ENCODE measurements at regions not wholly inside any gene's neighbourhood (a gene's known extent, or its start where the extent isn't known, plus 50 kb on each side); places are given as distances from the start of the nearest gene placed in this dataset.

DNA sequence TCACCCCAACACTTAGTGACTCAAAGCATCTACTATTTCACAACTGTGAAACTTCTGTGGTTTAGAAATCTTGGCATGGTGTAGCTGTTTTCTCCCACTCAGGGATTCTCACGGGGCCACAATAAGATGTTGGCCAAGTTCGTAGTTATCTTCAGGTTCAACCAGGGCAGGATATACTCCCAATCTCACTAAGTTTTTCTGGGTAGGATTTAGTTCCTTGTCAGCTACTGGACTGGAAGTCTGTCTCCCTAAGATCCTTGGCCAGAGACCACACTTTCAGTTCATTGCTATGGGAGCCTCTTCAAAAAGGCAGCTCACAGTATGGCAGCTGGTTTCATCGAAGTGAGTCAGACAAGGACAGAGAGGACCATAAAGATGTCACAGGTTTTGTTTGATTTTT is 111.7 kb upstream of the PDHA2 start:
- H4K20me1 ChIP-seq (ENCODE audit: insufficient read depth): no peaks in the 10 kb centered on the region
- BruUV-seq (replicated peaks): no TSS peak
- H3F3A ChIP-seq (ENCODE audit: insufficient read depth, low read depth): no peaks in the 10 kb centered on the region
- intact Hi-C loops (cut with micrococcal nuclease; ENCODE audit: unreplicated experiment): no loop called here
- TF ChIP-seq, protein P1, sequence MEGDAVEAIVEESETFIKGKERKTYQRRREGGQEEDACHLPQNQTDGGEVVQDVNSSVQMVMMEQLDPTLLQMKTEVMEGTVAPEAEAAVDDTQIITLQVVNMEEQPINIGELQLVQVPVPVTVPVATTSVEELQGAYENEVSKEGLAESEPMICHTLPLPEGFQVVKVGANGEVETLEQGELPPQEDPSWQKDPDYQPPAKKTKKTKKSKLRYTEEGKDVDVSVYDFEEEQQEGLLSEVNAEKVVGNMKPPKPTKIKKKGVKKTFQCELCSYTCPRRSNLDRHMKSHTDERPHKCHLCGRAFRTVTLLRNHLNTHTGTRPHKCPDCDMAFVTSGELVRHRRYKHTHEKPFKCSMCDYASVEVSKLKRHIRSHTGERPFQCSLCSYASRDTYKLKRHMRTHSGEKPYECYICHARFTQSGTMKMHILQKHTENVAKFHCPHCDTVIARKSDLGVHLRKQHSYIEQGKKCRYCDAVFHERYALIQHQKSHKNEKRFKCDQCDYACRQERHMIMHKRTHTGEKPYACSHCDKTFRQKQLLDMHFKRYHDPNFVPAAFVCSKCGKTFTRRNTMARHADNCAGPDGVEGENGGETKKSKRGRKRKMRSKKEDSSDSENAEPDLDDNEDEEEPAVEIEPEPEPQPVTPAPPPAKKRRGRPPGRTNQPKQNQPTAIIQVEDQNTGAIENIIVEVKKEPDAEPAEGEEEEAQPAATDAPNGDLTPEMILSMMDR (conservative IDR thresholded peaks at IDR 0.05): no peak
- no peak for TF ChIP-seq EZH2 (IDR thresholded peaks at IDR 0.05; ENCODE audit: low read depth)
- H3K79me2 ChIP-seq (ENCODE audit: low read depth): no peaks in the 10 kb centered on the region
- no peaks in the 10 kb centered on the region for H3K36me3 ChIP-seq (ENCODE audit: low read depth)
- no peak for DNase-seq
- no peak overlapping the region for H3K27ac ChIP-seq
- CTCF ChIA-PET: no interaction called here
- no peak overlapping the region for H3K4me2 ChIP-seq
- H3K4me3 ChIP-seq: no peak overlapping the region
- POLR2A ChIA-PET (ENCODE audit: unreplicated experiment): no interaction called here
- no peaks in the 10 kb centered on the region for H3K9me2 ChIP-seq (ENCODE audit: insufficient read depth)
- no peaks in the 10 kb centered on the region for H3K4me1 ChIP-seq (replicated peaks; ENCODE audit: insufficient read depth)
- H2AFZ ChIP-seq: no peak overlapping the region
- H3K27me3 ChIP-seq (ENCODE audit: insufficient read depth, low read depth): no peaks in the 10 kb centered on the region
- no peaks in the 10 kb centered on the region for H3K9me3 ChIP-seq (ENCODE audit: insufficient read depth, low read depth)

DNA sequence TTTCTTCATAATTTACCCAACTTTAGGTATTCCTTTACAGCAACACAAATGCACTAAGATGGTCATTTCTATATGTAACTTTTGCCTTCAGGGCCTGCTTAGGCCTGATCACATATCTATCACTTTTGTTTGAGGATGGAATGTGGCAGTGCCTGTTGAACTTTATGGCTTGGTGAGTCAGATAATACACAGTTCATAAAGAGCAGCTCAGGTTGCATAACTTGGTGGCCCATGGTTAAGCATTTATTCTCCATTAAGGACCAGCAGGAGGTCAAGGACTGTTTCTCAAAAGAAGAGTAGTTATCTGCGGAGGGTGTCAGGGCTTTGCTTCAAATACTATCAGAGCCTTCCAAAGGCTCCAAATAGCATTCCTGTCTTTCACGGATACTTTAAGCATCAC is 124.1 kb upstream of the PDHA2 start:
- H4K20me1 ChIP-seq (ENCODE audit: insufficient read depth): no peaks in the 10 kb centered on the region
- intact Hi-C loops (cut with micrococcal nuclease; ENCODE audit: unreplicated experiment): no loop called here
- ChIA-PET POLR2A (ENCODE audit: unreplicated experiment) (no interaction called here), CTCF (no interaction called here)
- H3K4me2 ChIP-seq: peak overlapping the region; percentile 40; the same call in 1 of the 2 replicates
- H3K9me3 ChIP-seq (ENCODE audit: insufficient read depth, low read depth): no peaks in the 10 kb centered on the region
- H3K4me1 ChIP-seq (replicated peaks; ENCODE audit: insufficient read depth): peaks cover 19% of the 10 kb centered on the region; the same call in 1 of the 2 replicates
- H3K27ac ChIP-seq: 0 out of 2 replicates have a peak overlapping the region, but pooled peaks have one; percentile 6
- no peaks in the 10 kb centered on the region for H3K36me3 ChIP-seq (ENCODE audit: low read depth)
- H2AFZ ChIP-seq: no peak overlapping the region
- TF ChIP-seq, protein P1 (conservative IDR thresholded peaks at IDR 0.05): no peak
- TF ChIP-seq EZH2 (IDR thresholded peaks at IDR 0.05; ENCODE audit: low read depth): no peak
- H3K27me3 ChIP-seq (ENCODE audit: insufficient read depth, low read depth): no peaks in the 10 kb centered on the region
- H3K9me2 ChIP-seq (ENCODE audit: insufficient read depth): no peaks in the 10 kb centered on the region
- no TSS peak for BruUV-seq (replicated peaks)
- H3F3A ChIP-seq (ENCODE audit: insufficient read depth, low read depth): no peaks in the 10 kb centered on the region
- H3K4me3 ChIP-seq: no peak overlapping the region
- peak; percentile 29 to 76 for DNase-seq
- no peaks in the 10 kb centered on the region for H3K79me2 ChIP-seq (ENCODE audit: low read depth)

DNA sequence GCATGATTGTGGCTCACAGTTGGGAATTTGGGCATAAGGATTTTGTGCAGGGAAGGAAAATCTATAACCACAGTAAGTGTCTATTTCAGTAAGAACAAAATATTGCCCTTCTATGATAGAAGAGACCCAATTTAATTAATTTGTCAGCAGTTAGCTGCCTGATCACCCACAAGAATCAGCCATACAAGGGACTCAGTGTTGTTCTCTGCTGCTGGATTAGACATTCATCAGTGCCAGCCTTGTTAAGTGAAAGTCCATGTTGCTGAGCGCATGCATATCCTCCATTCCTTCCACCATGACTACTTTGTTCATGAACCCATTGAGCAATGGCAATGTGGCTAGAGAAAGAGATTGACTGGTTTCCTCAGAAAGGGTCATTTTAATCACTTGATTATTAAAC is 125.3 kb upstream of the PDHA2 start:
- Histone ChIP-seq H3K27ac (no peak overlapping the region), H3K4me3 (no peak overlapping the region), H3K4me1 (replicated peaks; ENCODE audit: insufficient read depth) (peaks cover 19% of the 10 kb centered on the region; the same call in 1 of the 2 replicates), H3K27me3 (ENCODE audit: insufficient read depth, low read depth) (no peaks in the 10 kb centered on the region), H3K36me3 (ENCODE audit: low read depth) (no peaks in the 10 kb centered on the region), H3F3A (ENCODE audit: insufficient read depth, low read depth) (no peaks in the 10 kb centered on the region), H3K79me2 (ENCODE audit: low read depth) (no peaks in the 10 kb centered on the region), H2AFZ (no peak overlapping the region), H3K9me3 (ENCODE audit: insufficient read depth, low read depth) (no peaks in the 10 kb centered on the region), H3K4me2 (no peak overlapping the region), H4K20me1 (ENCODE audit: insufficient read depth) (no peaks in the 10 kb centered on the region), H3K9me2 (ENCODE audit: insufficient read depth) (no peaks in the 10 kb centered on the region)
- ChIA-PET POLR2A (ENCODE audit: unreplicated experiment) (no interaction called here), CTCF (no interaction called here)
- DNase-seq: no peak
- no TSS peak for BruUV-seq (replicated peaks)
- intact Hi-C loops (cut with micrococcal nuclease; ENCODE audit: unreplicated experiment): no loop called here
- TF ChIP-seq EZH2 (IDR thresholded peaks at IDR 0.05; ENCODE audit: low read depth): no peak
- TF ChIP-seq, protein P1 (conservative IDR thresholded peaks at IDR 0.05): no peak
